Erythroblast (primary cell): ENCODE measurements at regions not wholly inside any gene's neighbourhood (a gene's known extent, or its start where the extent isn't known, plus 50 kb on each side); places are given as distances from the start of the nearest gene placed in this dataset.

Experiments
- DNase-seq, 2 experiments: peaks; one replicate each; lab custom pipeline; 2025; lab: John Stamatoyannopoulos, UW
- GATA1 ChIP-seq: IDR thresholded peaks from 2 replicates; pipeline ENCODE4 v1.6.1; 2011; ENCODE audit warnings: low read depth, mild to moderate bottlenecking, control low read depth, low read length, moderate library complexity
- POLR2A ChIP-seq: IDR thresholded peaks from 2 replicates; pipeline ENCODE4 v1.6.1; 2011; ENCODE audit warnings: mild to moderate bottlenecking, low read length

GRCh38 chr10:2414039-2414438 lies 653.3 kb upstream of the PFKP start:
- no peak for TF ChIP-seq POLR2A
- TF ChIP-seq GATA1, result no peak

GRCh38 chr10:2410049-2410448 lies 657.3 kb upstream of the PFKP start:
- no peak for DNase-seq
- TF ChIP-seq POLR2A (no peak), GATA1 (no peak)

More at GRCh38 chr10:2414039-2414438, 653.3 kb upstream of the PFKP start:
- no peak for DNase-seq

- DNase-seq, result no peak
These were observed 664.1 kb upstream of the ADARB2 start for GRCh38 chr10:2401459-2401858.

GRCh38 chr10:2399482-2399881 lies 662.2 kb upstream of the ADARB2 start:
- TF ChIP-seq POLR2A (no peak), GATA1 (no peak)
- no peak for DNase-seq

More at GRCh38 chr10:2401459-2401858, 664.1 kb upstream of the ADARB2 start:
- TF ChIP-seq GATA1 (no peak), POLR2A (no peak)

GRCh38 chr10:2392145-2392812 lies 655.0 kb upstream of the ADARB2 start:
- no peak for DNase-seq
- no peak for TF ChIP-seq POLR2A
- TF ChIP-seq GATA1, result no peak

- TF ChIP-seq POLR2A (no peak), GATA1 (no peak)
- no peak for DNase-seq
These were observed 650.3 kb upstream of the ADARB2 start for GRCh38 chr10:2387672-2388071.

- no peak for DNase-seq
- TF ChIP-seq GATA1 (no peak), POLR2A (no peak)
These were observed 649.9 kb upstream of the ADARB2 start for GRCh38 chr10:2387261-2387660.

- DNase-seq, result no peak
- no peak for TF ChIP-seq GATA1
- TF ChIP-seq POLR2A, result no peak
These were observed 642.9 kb upstream of the ADARB2 start for GRCh38 chr10:2380218-2380617.

GRCh38 chr10:2367083-2367482 lies 629.8 kb upstream of the ADARB2 start:
- no peak for TF ChIP-seq POLR2A
- TF ChIP-seq GATA1, result no peak

GRCh38 chr10:2366264-2366931 lies 629.1 kb upstream of the ADARB2 start:
- DNase-seq, result no peak
- no peak for TF ChIP-seq GATA1
- no peak for TF ChIP-seq POLR2A

More at GRCh38 chr10:2367083-2367482, 629.8 kb upstream of the ADARB2 start:
- DNase-seq, result no peak

- TF ChIP-seq POLR2A (no peak), GATA1 (no peak)
- no peak for DNase-seq
These were observed 625.0 kb upstream of the ADARB2 start for GRCh38 chr10:2362331-2362730.

- DNase-seq, result no peak
- TF ChIP-seq GATA1, result no peak
- no peak for TF ChIP-seq POLR2A
These were observed 621.3 kb upstream of the ADARB2 start for GRCh38 chr10:2358586-2358985.

- TF ChIP-seq GATA1 (no peak), POLR2A (no peak)
- DNase-seq, result no peak
These were observed 619.3 kb upstream of the ADARB2 start for GRCh38 chr10:2356670-2357069.

- DNase-seq, result no peak
- TF ChIP-seq POLR2A, result no peak
- TF ChIP-seq GATA1, result no peak
These were observed 614.2 kb upstream of the ADARB2 start for GRCh38 chr10:2351566-2351965.

GRCh38 chr10:2342206-2342605 lies 604.9 kb upstream of the ADARB2 start:
- no peak for TF ChIP-seq GATA1
- no peak for TF ChIP-seq POLR2A
- no peak for DNase-seq

- TF ChIP-seq POLR2A, result no peak
- TF ChIP-seq GATA1, result no peak
- no peak for DNase-seq
These were observed 603.7 kb upstream of the ADARB2 start for GRCh38 chr10:2340831-2341647.
